MV-4-11 (cell line): ENCODE measurements at regions not wholly inside any gene's neighbourhood (a gene's known extent, or its start where the extent isn't known, plus 50 kb on each side); places are given as distances from the start of the nearest gene placed in this dataset.

ENCODE experiments used
- DNase-seq: peaks from one replicate; lab custom pipeline; 2025; lab: John Stamatoyannopoulos, UW

GRCh38 chr10:83663918-83664317, 475.4 kb upstream of the GHITM start:
- no peak for DNase-seq

- no peak for DNase-seq
These were observed 472.5 kb upstream of the GHITM start for GRCh38 chr10:83666762-83667161.

GRCh38 chr10:83667594-83667993, 471.7 kb upstream of the GHITM start:
- no peak for DNase-seq

GRCh38 chr10:83673316-83673715, 466.0 kb upstream of the GHITM start:
- DNase-seq: no peak

- DNase-seq: no peak
These were observed 461.5 kb upstream of the GHITM start for GRCh38 chr10:83677795-83678194.

GRCh38 chr10:83678850-83679249, 460.5 kb upstream of the GHITM start:
- DNase-seq: no peak

- DNase-seq: no peak
These were observed 458.8 kb upstream of the GHITM start for GRCh38 chr10:83680470-83680891.

GRCh38 chr10:83682414-83682813, 456.9 kb upstream of the GHITM start:
- DNase-seq: no peak

GRCh38 chr10:83685458-83685857, 453.9 kb upstream of the GHITM start:
- DNase-seq: no peak

- no peak for DNase-seq
These were observed 447.3 kb upstream of the GHITM start for GRCh38 chr10:83691791-83692596.

- no peak for DNase-seq
These were observed 440.4 kb upstream of the GHITM start for GRCh38 chr10:83698899-83699298.

- no peak for DNase-seq
These were observed 437.5 kb upstream of the GHITM start for GRCh38 chr10:83701799-83702198.

GRCh38 chr10:83702731-83703130, 436.6 kb upstream of the GHITM start:
- DNase-seq: no peak

GRCh38 chr10:83706120-83706519, 433.2 kb upstream of the GHITM start:
- no peak for DNase-seq

- DNase-seq: no peak
These were observed 432.2 kb upstream of the GHITM start for GRCh38 chr10:83706952-83707582.

GRCh38 chr10:83713423-83713822, 425.9 kb upstream of the GHITM start:
- DNase-seq: no peak

- DNase-seq: no peak
These were observed 416.2 kb upstream of the GHITM start for GRCh38 chr10:83723080-83723479.

- no peak for DNase-seq
These were observed 414.7 kb upstream of the GHITM start for GRCh38 chr10:83724471-83725241.

- no peak for DNase-seq
These were observed 413.7 kb upstream of the GHITM start for GRCh38 chr10:83725567-83725966.

GRCh38 chr10:83734278-83734677, 405.0 kb upstream of the GHITM start:
- no peak for DNase-seq

- DNase-seq: no peak
These were observed 403.3 kb upstream of the GHITM start for GRCh38 chr10:83736008-83736407.

GRCh38 chr10:83750604-83751003, 388.7 kb upstream of the GHITM start:
- DNase-seq: no peak

- no peak for DNase-seq
These were observed 385.8 kb upstream of the GHITM start for GRCh38 chr10:83753490-83753889.
